Activated naive CD4-positive, alpha-beta T cell treated with anti-CD3 and anti-CD28 coated beads, Interleukin-2, amount 50 U/mL, for 24 hours (primary cell): ENCODE measurements at regions not wholly inside any gene's neighbourhood (a gene's known extent, or its start where the extent isn't known, plus 50 kb on each side); places are given as distances from the start of the nearest gene placed in this dataset.
"Not testable (repeated sequence)": the region's sequence is repeated elsewhere in the genome, so short reads cannot be mapped to it uniquely, and the experiment has no call there.

Experiments used
- H3K27ac Mint-ChIP-seq: one replicate; pipeline ENCODE4 v1.8.0; 2021; ENCODE audit warnings: mild to moderate bottlenecking, mixed read lengths
- H3K27me3 Mint-ChIP-seq: one replicate; pipeline ENCODE4 v1.8.0; 2021; ENCODE audit warnings: mixed read lengths
- H3K36me3 Mint-ChIP-seq: one replicate; pipeline ENCODE4 v1.8.0; 2021; ENCODE audit warnings: mixed read lengths
- H3K4me1 Mint-ChIP-seq: one replicate; pipeline ENCODE4 v1.8.0; 2021; ENCODE audit warnings: mixed read lengths
- H3K4me3 Mint-ChIP-seq: one replicate; pipeline ENCODE4 v1.8.0; 2021; ENCODE audit warnings: mild to moderate bottlenecking, mixed read lengths
- H3K9me3 Mint-ChIP-seq: one replicate; pipeline ENCODE4 v1.8.0; 2021; ENCODE audit warnings: mixed read lengths

DNA sequence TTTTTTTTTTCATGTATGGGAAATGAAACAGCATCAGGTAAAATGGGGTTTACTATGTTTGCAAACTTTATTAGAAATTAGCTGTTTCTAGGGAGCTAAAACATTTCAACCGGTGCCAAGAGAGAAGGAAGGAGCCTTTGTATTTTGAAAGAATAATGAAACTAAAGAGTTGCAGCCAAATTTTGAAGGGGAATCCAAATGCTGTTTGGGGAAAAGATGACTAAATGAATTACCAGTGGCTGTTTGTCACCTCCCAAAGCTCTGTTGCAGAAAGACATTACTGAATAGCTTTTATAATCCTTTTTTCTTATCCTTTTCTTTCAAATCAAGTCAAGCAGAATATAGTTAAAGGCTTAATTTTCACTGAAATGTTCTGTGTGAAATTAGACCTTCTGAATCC lies 591.3 kb upstream of the ADGRL2 start:
- Mint-ChIP-seq H3K4me3 (no peak overlapping the region), H3K36me3 (no peaks in the 10 kb centered on the region), H3K27me3 (no peaks in the 10 kb centered on the region), H3K9me3 (no peaks in the 10 kb centered on the region), H3K4me1 (no peaks in the 10 kb centered on the region), H3K27ac (no peak overlapping the region)

- Mint-ChIP-seq H3K4me3 (no peak overlapping the region), H3K4me1 (no peaks in the 10 kb centered on the region), H3K27ac (no peak overlapping the region), H3K9me3 (no peaks in the 10 kb centered on the region), H3K36me3 (no peaks in the 10 kb centered on the region), H3K27me3 (no peaks in the 10 kb centered on the region)
Measured at GRCh38 chr1:81208441-81208840, 592.3 kb upstream of the ADGRL2 start.

- H3K27ac Mint-ChIP-seq: no peak overlapping the region
- H3K4me3 Mint-ChIP-seq: no peak overlapping the region
- no peaks in the 10 kb centered on the region for H3K9me3 Mint-ChIP-seq
- H3K4me1 Mint-ChIP-seq: no peaks in the 10 kb centered on the region
- H3K27me3 Mint-ChIP-seq: no peaks in the 10 kb centered on the region
- H3K36me3 Mint-ChIP-seq: no peaks in the 10 kb centered on the region
Measured at GRCh38 chr1:81205956-81206355, 594.8 kb upstream of the ADGRL2 start.

GRCh38 chr1:81201779-81202178 lies 599.0 kb upstream of the ADGRL2 start:
- Mint-ChIP-seq H3K4me1 (no peaks in the 10 kb centered on the region), H3K27me3 (no peaks in the 10 kb centered on the region), H3K4me3 (no peak overlapping the region), H3K27ac (no peak overlapping the region), H3K36me3 (no peaks in the 10 kb centered on the region), H3K9me3 (no peaks in the 10 kb centered on the region)

GRCh38 chr1:81197591-81197990 lies 603.1 kb upstream of the ADGRL2 start:
- Mint-ChIP-seq H3K27me3 (no peaks in the 10 kb centered on the region), H3K4me3 (no peak overlapping the region), H3K27ac (no peak overlapping the region), H3K36me3 (no peaks in the 10 kb centered on the region), H3K4me1 (no peaks in the 10 kb centered on the region), H3K9me3 (peaks cover 4% of the 10 kb centered on the region)

- Mint-ChIP-seq H3K4me1 (no peaks in the 10 kb centered on the region), H3K36me3 (no peaks in the 10 kb centered on the region), H3K27me3 (no peaks in the 10 kb centered on the region), H3K4me3 (no peak overlapping the region), H3K27ac (no peak overlapping the region), H3K9me3 (peaks cover 4% of the 10 kb centered on the region)
Measured at GRCh38 chr1:81192647-81193642, 607.8 kb upstream of the ADGRL2 start.

- H3K27ac Mint-ChIP-seq: no peak overlapping the region
- H3K4me1 Mint-ChIP-seq: no peaks in the 10 kb centered on the region
- no peaks in the 10 kb centered on the region for H3K36me3 Mint-ChIP-seq
- H3K9me3 Mint-ChIP-seq: peaks cover 4% of the 10 kb centered on the region
- no peaks in the 10 kb centered on the region for H3K27me3 Mint-ChIP-seq
- no peak overlapping the region for H3K4me3 Mint-ChIP-seq
Measured at GRCh38 chr1:81190003-81190402, 610.7 kb upstream of the ADGRL2 start.

DNA sequence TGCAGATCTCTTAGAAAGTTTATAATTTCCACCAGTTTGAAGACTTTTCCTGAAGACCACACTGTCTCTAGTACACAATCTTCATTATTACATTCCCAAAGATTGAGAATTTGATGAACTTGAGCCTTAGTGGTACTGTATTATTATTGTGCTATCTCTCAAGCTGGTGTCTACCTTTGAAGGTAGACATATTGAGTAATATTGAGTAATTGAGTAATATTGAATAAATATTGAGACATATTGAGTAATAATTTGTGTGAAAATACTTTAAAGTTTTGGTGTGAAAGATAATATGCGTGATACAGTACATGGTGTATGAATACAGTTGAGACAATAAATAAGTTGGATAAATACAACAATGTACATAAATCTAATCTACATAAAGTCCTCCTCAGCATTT lies 613.1 kb upstream of the ADGRL2 start:
- Mint-ChIP-seq H3K27ac (no peak overlapping the region), H3K4me3 (no peak overlapping the region), H3K36me3 (no peaks in the 10 kb centered on the region), H3K27me3 (no peaks in the 10 kb centered on the region), H3K9me3 (no peaks in the 10 kb centered on the region), H3K4me1 (no peaks in the 10 kb centered on the region)

GRCh38 chr1:81186261-81186660 lies 614.5 kb upstream of the ADGRL2 start:
- Mint-ChIP-seq H3K36me3 (no peaks in the 10 kb centered on the region), H3K4me3 (no peak overlapping the region), H3K4me1 (no peaks in the 10 kb centered on the region), H3K9me3 (no peaks in the 10 kb centered on the region), H3K27ac (no peak overlapping the region), H3K27me3 (no peaks in the 10 kb centered on the region)

DNA sequence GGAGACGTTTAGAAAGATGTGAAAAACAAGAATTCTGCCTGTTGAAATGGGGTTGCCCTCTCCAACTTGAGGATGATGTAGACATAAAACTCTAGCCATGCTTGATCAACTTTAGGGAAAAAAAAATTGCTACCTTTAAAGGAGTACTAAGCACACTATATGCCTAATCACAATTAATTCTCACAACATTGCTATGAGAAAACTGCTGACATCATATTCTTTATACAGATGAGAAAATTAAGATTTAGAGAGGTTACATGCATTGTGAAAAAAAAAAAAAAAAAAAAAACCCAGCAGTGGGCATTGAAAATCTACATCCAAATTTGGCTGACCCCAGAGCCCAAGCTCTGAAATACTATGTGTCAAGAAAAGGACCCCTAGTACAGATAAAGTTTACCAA lies 617.2 kb upstream of the ADGRL2 start:
- H3K4me1 Mint-ChIP-seq: no peaks in the 10 kb centered on the region
- no peaks in the 10 kb centered on the region for H3K27me3 Mint-ChIP-seq
- no peaks in the 10 kb centered on the region for H3K9me3 Mint-ChIP-seq
- no peak overlapping the region for H3K27ac Mint-ChIP-seq
- no peaks in the 10 kb centered on the region for H3K36me3 Mint-ChIP-seq
- H3K4me3 Mint-ChIP-seq: no peak overlapping the region

DNA sequence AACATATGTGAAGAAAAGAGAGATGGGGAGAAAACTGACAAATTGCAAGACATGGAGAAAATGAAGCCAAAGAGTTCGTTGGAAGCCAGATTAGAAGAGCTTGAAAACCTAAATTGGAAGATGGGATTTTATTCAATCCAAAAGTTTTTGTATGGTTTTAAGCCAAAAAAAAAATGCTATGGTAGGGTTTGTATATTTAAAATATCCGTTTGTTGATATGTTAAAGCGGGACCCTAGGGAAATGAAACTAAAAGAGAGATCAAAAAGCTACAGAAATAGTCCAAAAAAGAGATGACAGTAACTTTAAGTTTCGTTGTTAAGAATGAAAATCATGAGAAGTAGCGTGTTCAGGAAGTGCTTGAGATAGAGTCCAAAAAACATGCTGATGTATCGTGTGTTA lies 617.7 kb upstream of the ADGRL2 start:
- Mint-ChIP-seq H3K27ac (no peak overlapping the region), H3K36me3 (no peaks in the 10 kb centered on the region), H3K4me1 (no peaks in the 10 kb centered on the region), H3K9me3 (no peaks in the 10 kb centered on the region), H3K27me3 (no peaks in the 10 kb centered on the region), H3K4me3 (no peak overlapping the region)

- Mint-ChIP-seq H3K4me1 (no peaks in the 10 kb centered on the region), H3K36me3 (no peaks in the 10 kb centered on the region), H3K9me3 (no peaks in the 10 kb centered on the region), H3K27ac (no peak overlapping the region), H3K27me3 (no peaks in the 10 kb centered on the region), H3K4me3 (no peak overlapping the region)
Measured at GRCh38 chr1:81179242-81179641, 621.5 kb upstream of the ADGRL2 start.

DNA sequence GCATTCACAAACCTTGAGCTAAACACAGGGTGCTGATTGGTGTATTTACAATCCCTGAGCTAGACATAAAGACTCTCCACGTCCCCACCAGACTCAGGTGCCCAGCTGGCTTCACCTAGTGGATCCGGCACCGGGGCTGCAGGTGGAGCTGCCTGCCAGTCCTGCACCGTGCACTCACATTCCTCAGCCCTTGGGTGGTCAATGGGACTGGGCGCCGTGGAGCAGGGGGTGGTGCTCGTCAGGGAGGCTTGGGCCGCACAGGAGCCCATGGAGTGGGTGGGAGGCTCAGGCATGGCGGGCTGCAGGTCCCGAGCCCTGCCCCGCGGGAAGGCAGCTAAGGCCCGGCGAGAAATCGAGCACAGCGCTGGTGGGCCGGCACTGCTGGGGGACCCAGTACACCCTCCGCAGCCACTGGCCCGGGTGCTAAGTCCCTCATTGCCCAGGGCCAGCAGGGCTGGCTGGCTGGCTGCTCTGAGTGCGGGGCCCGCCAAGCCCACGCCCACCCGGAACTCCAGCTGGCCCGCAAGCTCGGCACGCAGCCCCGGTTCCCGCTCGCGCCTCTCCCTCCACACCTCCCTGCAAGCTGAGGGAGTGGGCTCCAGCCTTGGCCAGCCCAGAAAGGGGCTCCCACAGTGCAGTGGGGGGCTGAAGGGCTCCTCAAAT lies 622.2 kb upstream of the ADGRL2 start:
- not testable (repeated sequence) for H3K4me3 Mint-ChIP-seq, H3K9me3 Mint-ChIP-seq, H3K27me3 Mint-ChIP-seq, H3K4me1 Mint-ChIP-seq, H3K36me3 Mint-ChIP-seq, H3K27ac Mint-ChIP-seq

GRCh38 chr1:81174811-81175476 lies 625.8 kb upstream of the ADGRL2 start:
- Mint-ChIP-seq H3K36me3 (no peaks in the 10 kb centered on the region), H3K27me3 (no peaks in the 10 kb centered on the region), H3K9me3 (peaks cover 13% of the 10 kb centered on the region), H3K4me3 (no peak overlapping the region), H3K4me1 (no peaks in the 10 kb centered on the region), H3K27ac (no peak overlapping the region)

GRCh38 chr1:81174052-81174451 lies 626.7 kb upstream of the ADGRL2 start:
- no peaks in the 10 kb centered on the region for H3K36me3 Mint-ChIP-seq
- peaks cover 17% of the 10 kb centered on the region for H3K9me3 Mint-ChIP-seq
- H3K27me3 Mint-ChIP-seq: no peaks in the 10 kb centered on the region
- no peaks in the 10 kb centered on the region for H3K4me1 Mint-ChIP-seq
- no peak overlapping the region for H3K4me3 Mint-ChIP-seq
- no peak overlapping the region for H3K27ac Mint-ChIP-seq

DNA sequence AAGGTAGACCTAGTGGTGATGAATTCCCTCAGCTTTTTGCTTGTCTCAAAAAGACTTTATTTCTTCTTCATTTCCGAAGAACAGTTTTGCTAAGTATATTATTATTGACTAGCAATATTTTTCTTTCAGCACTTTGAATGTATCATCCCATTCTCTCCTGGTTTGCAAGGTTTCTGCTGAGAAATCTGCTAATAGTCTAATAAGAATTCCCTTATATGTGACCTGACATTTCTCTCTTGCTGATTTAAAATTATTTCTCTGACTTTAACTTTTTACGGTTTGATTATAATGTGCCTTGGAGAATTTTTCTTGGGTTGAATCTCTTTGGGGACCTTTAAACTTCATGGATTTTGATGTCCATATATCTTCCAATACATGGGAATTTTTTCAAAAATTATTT lies 628.3 kb upstream of the ADGRL2 start:
- Mint-ChIP-seq H3K36me3 (no peaks in the 10 kb centered on the region), H3K27me3 (no peaks in the 10 kb centered on the region), H3K4me1 (no peaks in the 10 kb centered on the region), H3K27ac (no peak overlapping the region), H3K9me3 (peaks cover 17% of the 10 kb centered on the region), H3K4me3 (no peak overlapping the region)
